H9 (cell line): ENCODE measurements at regions not wholly inside any gene's neighbourhood (a gene's known extent, or its start where the extent isn't known, plus 50 kb on each side); places are given as distances from the start of the nearest gene placed in this dataset.

Source experiments
- DNase-seq: peaks from one replicate; pipeline ENCODE4 v3.0.0-alpha.2; 2017
- H2AFZ ChIP-seq: one replicate; pipeline ENCODE4 v1.6.1; 2013; ENCODE audit warnings: mild to moderate bottlenecking, low read length, control low read depth, moderate library complexity
- H2AK5ac ChIP-seq: 2 replicates; pipeline ENCODE4 v1.6.1; 2013; ENCODE audit warnings: low read length, control low read depth, mixed read lengths; ENCODE audit not compliant: insufficient read length
- H2BK120ac ChIP-seq: one replicate; pipeline ENCODE4 v1.6.1; 2013; ENCODE audit warnings: low read depth, mild to moderate bottlenecking, low read length, control low read depth, inconsistent platforms; ENCODE audit not compliant: poor library complexity, severe bottlenecking
- H2BK12ac ChIP-seq: 2 replicates; pipeline ENCODE4 v1.6.1; 2013; ENCODE audit warnings: low read length, control low read depth, mixed read lengths, low read depth; ENCODE audit not compliant: insufficient read length
- H2BK15ac ChIP-seq: 2 replicates; pipeline ENCODE4 v1.6.1; 2013; ENCODE audit warnings: low read depth, low read length, control low read depth
- H2BK20ac ChIP-seq: one replicate; pipeline ENCODE4 v1.6.1; 2013; ENCODE audit warnings: low read depth, mild to moderate bottlenecking, low read length, control low read depth, inconsistent platforms; ENCODE audit not compliant: poor library complexity, severe bottlenecking
- H2BK5ac ChIP-seq: 2 replicates; pipeline ENCODE4 v1.6.1; 2013; ENCODE audit warnings: low read length, control low read depth, mixed read lengths; ENCODE audit not compliant: insufficient read length
- H3K14ac ChIP-seq: 2 replicates; pipeline ENCODE4 v1.6.1; 2013; ENCODE audit warnings: low read length, control low read depth; ENCODE audit not compliant: insufficient read depth
- H3K18ac ChIP-seq: 2 replicates; pipeline ENCODE4 v1.6.1; 2013; ENCODE audit warnings: low read depth, mild to moderate bottlenecking, mixed read lengths, low read length, control low read depth; ENCODE audit not compliant: insufficient read length
- H3K23ac ChIP-seq: 2 replicates; pipeline ENCODE4 v1.6.1; 2013; ENCODE audit warnings: low read length, control low read depth, mixed read lengths, low read depth; ENCODE audit not compliant: insufficient read length
- H3K23me2 ChIP-seq: 2 replicates; pipeline ENCODE4 v1.6.1; 2013; ENCODE audit warnings: low read depth, mild to moderate bottlenecking, mixed read lengths, low read length, control low read depth; ENCODE audit not compliant: insufficient read length, poor library complexity, severe bottlenecking
- H3K27ac ChIP-seq: 2 replicates; pipeline ENCODE4 v1.5.1; 2013; ENCODE audit warnings: low read length, control low read depth, mixed read lengths, low read depth; ENCODE audit not compliant: insufficient read length
- H3K27me3 ChIP-seq: 2 replicates; pipeline ENCODE4 v1.6.1; 2013; ENCODE audit warnings: low read length, control low read depth, inconsistent platforms; ENCODE audit not compliant: insufficient read depth
- H3K4ac ChIP-seq: 2 replicates; pipeline ENCODE4 v1.6.1; 2013; ENCODE audit warnings: low read depth, mild to moderate bottlenecking, control low read depth, inconsistent platforms, low read length, moderate library complexity
- H3K4me1 ChIP-seq: 2 replicates; pipeline ENCODE4 v1.6.1; 2013; ENCODE audit warnings: low read length, control low read depth, inconsistent platforms; ENCODE audit not compliant: insufficient read depth
- H3K4me2 ChIP-seq: 2 replicates; pipeline ENCODE4 v1.6.1; 2013; ENCODE audit warnings: low read length, control low read depth, mixed read lengths; ENCODE audit not compliant: insufficient read length, insufficient read depth
- H3K56ac ChIP-seq: 2 replicates; pipeline ENCODE4 v1.6.1; 2013; ENCODE audit warnings: low read depth, mild to moderate bottlenecking, mixed read lengths, low read length, control low read depth; ENCODE audit not compliant: insufficient read length
- H3K79me1 ChIP-seq: 2 replicates; pipeline ENCODE4 v1.6.1; 2013; ENCODE audit warnings: low read depth, mild to moderate bottlenecking, moderate library complexity, low read length, control low read depth, inconsistent platforms; ENCODE audit not compliant: insufficient read depth, poor library complexity, severe bottlenecking
- H3K79me2 ChIP-seq: 2 replicates; pipeline ENCODE4 v1.6.1; 2013; ENCODE audit warnings: low read length, control low read depth, inconsistent platforms; ENCODE audit not compliant: insufficient read depth
- H3K9ac ChIP-seq: 2 replicates; pipeline ENCODE4 v1.6.1; 2013; ENCODE audit warnings: low read length, control low read depth, mixed read lengths; ENCODE audit not compliant: insufficient read length; ENCODE audit errors: extremely low read depth
- H3K9me3 ChIP-seq: one replicate; pipeline ENCODE4 v1.6.1; 2013; ENCODE audit warnings: low read depth, low read length, inconsistent platforms; ENCODE audit not compliant: control insufficient read depth
- H3T11ph ChIP-seq: one replicate; pipeline ENCODE4 v1.6.1; 2013; ENCODE audit warnings: mild to moderate bottlenecking, low read length, control low read depth, inconsistent platforms
- H4K20me1 ChIP-seq: one replicate; pipeline ENCODE4 v1.6.1; 2013; ENCODE audit not compliant: control insufficient read depth, insufficient read length, insufficient read depth
- H4K5ac ChIP-seq: 2 replicates; pipeline ENCODE4 v1.6.1; 2013; ENCODE audit warnings: low read depth, mild to moderate bottlenecking, mixed read lengths, low read length, control low read depth; ENCODE audit not compliant: insufficient read length
- H4K8ac ChIP-seq: replicated peaks from 2 replicates; pipeline ENCODE4 v1.6.1; 2013; ENCODE audit warnings: low read length, control low read depth, mixed read lengths, low read depth; ENCODE audit not compliant: insufficient read length
- H4K91ac ChIP-seq: 2 replicates; pipeline ENCODE4 v1.6.1; 2013; ENCODE audit warnings: low read depth, mild to moderate bottlenecking, moderate library complexity, mixed read lengths, low read length, control low read depth; ENCODE audit not compliant: insufficient read length
- H3K27ac Mint-ChIP-seq, 3 experiments: 2 replicates in 2 of 3; 3 replicates in 1 of 3; pipeline ENCODE4 v1.8.0; 2020 to 2021; ENCODE audit warnings: mixed read lengths in 3 of 3, mild to moderate bottlenecking in 1 of 3, moderate library complexity in 1 of 3
- H3K27me3 Mint-ChIP-seq: 2 replicates; pipeline ENCODE4 v1.8.0; 2021; ENCODE audit warnings: low read depth, mild to moderate bottlenecking, moderate library complexity, mixed read lengths
- H3K36me3 Mint-ChIP-seq, 3 experiments: 2 replicates in 2 of 3; 3 replicates in 1 of 3; pipeline ENCODE4 v1.8.0; 2020 to 2021; ENCODE audit warnings: low read depth in 3 of 3, mixed read lengths in 3 of 3; ENCODE audit not compliant: insufficient read depth in 1 of 3
- H3K4me1 Mint-ChIP-seq, 2 experiments: 2 replicates each; pipeline ENCODE4 v1.8.0; 2020; ENCODE audit warnings: mixed read lengths in 2 of 2
- H3K4me3 Mint-ChIP-seq, 2 experiments: 2 replicates in 1 of 2; 3 replicates in 1 of 2; pipeline ENCODE4 v1.8.0; 2020 to 2021; ENCODE audit warnings: mild to moderate bottlenecking in 2 of 2, mixed read lengths in 2 of 2, moderate library complexity in 1 of 2
- H3K9me3 Mint-ChIP-seq, 2 experiments: 2 replicates in 1 of 2; 3 replicates in 1 of 2; pipeline ENCODE4 v1.8.0; 2020; ENCODE audit warnings: mild to moderate bottlenecking in 2 of 2, mixed read lengths in 2 of 2, moderate library complexity in 1 of 2
- WGBS: extraction: QIAGEN DNeasy Blood & Tissue Kit; methylation state at CpG from one replicate; pipeline ENCODE4 v1.1.7; 2013; ENCODE audit warnings: missing lambda C conversion rate, low lambda C conversion rate, mixed read lengths; ENCODE audit not compliant: insufficient read length; ENCODE audit errors: extremely low coverage; 5-methylcytosine and 5-hydroxymethylcytosine counted together
- TF ChIP-seq, protein P1 (sequence below): fragments of 200-600 bp; sonication (generic); conservative IDR thresholded peaks from 3 replicates; pipeline ENCODE4 v1.8.0; 2021; ENCODE audit warnings: antibody characterized with exemption, mild to moderate bottlenecking

DNA sequence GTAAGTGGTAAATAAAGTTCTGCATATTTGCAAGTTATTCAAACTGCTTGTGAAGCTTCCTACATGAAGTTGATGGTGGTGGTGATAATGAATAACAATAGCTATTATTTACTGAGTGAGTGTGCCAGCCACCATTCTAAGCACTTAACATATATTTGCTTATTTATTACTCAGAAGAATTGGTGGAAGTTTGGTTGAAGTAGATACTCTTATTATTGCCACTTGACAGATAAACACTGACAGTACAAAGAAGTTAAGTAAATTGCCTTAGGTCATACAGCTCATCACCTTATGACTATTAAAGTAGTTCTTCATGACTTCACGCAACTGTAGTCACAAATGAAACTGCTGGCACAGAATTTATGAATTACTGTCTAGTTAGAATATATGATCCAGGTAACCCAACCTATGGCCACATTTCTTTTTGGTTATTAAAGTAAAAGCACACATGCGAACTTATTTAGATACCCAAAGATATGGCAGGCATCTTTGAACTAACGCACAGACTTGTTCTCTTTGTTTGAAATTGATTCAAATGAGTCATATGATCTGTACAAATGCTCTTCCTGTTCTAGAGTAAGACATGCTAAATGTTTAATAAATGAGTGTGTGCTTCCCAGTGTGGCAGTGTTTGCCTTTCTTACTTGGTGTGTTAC is 99.8 kb upstream of the NR2F2 start:
- Histone ChIP-seq H2AFZ (no peak overlapping the region), H3K79me1 (no peaks in the 10 kb centered on the region), H3K79me2 (no peaks in the 10 kb centered on the region), H3K4me2 (no peak overlapping the region), H3K9me3 (no peaks in the 10 kb centered on the region), H2BK15ac (no peak overlapping the region), H3K27ac (no peak overlapping the region), H3K23me2 (no peaks in the 10 kb centered on the region), H3K56ac (no peak overlapping the region), H3K23ac (no peak overlapping the region), H3K9ac (no peak overlapping the region), H3K4me1 (peaks cover 3% of the 10 kb centered on the region; the same call in 1 of the 2 replicates), H4K20me1 (no peaks in the 10 kb centered on the region), H3K14ac (no peak overlapping the region), H2BK5ac (no peak overlapping the region), H3K4ac (no peak overlapping the region), H4K8ac (no peak overlapping the region), H4K91ac (no peak overlapping the region), H2BK120ac (no peak overlapping the region), H2BK12ac (no peak overlapping the region), H3K27me3 (no peaks in the 10 kb centered on the region), H4K5ac (no peak overlapping the region), H2AK5ac (no peak overlapping the region), H3T11ph (no peak overlapping the region), H3K18ac (no peak overlapping the region), H2BK20ac (no peak overlapping the region)
- H3K27me3 Mint-ChIP-seq = peaks cover 13% of the 10 kb centered on the region
- TF ChIP-seq, protein P1, sequence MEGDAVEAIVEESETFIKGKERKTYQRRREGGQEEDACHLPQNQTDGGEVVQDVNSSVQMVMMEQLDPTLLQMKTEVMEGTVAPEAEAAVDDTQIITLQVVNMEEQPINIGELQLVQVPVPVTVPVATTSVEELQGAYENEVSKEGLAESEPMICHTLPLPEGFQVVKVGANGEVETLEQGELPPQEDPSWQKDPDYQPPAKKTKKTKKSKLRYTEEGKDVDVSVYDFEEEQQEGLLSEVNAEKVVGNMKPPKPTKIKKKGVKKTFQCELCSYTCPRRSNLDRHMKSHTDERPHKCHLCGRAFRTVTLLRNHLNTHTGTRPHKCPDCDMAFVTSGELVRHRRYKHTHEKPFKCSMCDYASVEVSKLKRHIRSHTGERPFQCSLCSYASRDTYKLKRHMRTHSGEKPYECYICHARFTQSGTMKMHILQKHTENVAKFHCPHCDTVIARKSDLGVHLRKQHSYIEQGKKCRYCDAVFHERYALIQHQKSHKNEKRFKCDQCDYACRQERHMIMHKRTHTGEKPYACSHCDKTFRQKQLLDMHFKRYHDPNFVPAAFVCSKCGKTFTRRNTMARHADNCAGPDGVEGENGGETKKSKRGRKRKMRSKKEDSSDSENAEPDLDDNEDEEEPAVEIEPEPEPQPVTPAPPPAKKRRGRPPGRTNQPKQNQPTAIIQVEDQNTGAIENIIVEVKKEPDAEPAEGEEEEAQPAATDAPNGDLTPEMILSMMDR = no peak
- no CpG with 5 or more reads among the region's 3 CpGs for WGBS
- H3K4me3 Mint-ChIP-seq = no peak overlapping the region
- peaks cover 14 to 19% of the 10 kb centered on the region in 2 experiments for H3K4me1 Mint-ChIP-seq
- H3K9me3 Mint-ChIP-seq = no peaks in the 10 kb centered on the region; a peak in 1 of 5 replicates
- H3K36me3 Mint-ChIP-seq = no peaks in the 10 kb centered on the region; a peak in 2 of 7 replicates
- no peak for DNase-seq
- no peak overlapping the region; a peak in 1 of 7 replicates for H3K27ac Mint-ChIP-seq
